22Rv1 (cell line): ENCODE measurements at regions not wholly inside any gene's neighbourhood (a gene's known extent, or its start where the extent isn't known, plus 50 kb on each side); places are given as distances from the start of the nearest gene placed in this dataset.

Source experiments
- H3K27ac ChIP-seq: fragments of 450-650 bp; 2 replicates; pipeline ENCODE4 v1.5.1; 2017
- CTCF ChIP-seq: fragments of 450-650 bp; IDR thresholded peaks from 2 replicates; pipeline ENCODE4 v1.5.1; 2017; ENCODE audit warnings: mild to moderate bottlenecking
- ZFX ChIP-seq: fragments of 450-650 bp; IDR thresholded peaks from 2 replicates; pipeline ENCODE4 v1.6.1; 2017; ENCODE audit warnings: antibody characterized with exemption, borderline replicate concordance

GRCh38 chr5:98301547-98301946 is 471.9 kb upstream of the RGMB start:
- TF ChIP-seq ZFX (no peak), CTCF (no peak)
- H3K27ac ChIP-seq = no peak overlapping the region

- H3K27ac ChIP-seq = no peak overlapping the region
Measured at GRCh38 chr5:98307811-98308210, 465.7 kb upstream of the RGMB start.

GRCh38 chr5:98308231-98308630 is 465.2 kb upstream of the RGMB start:
- TF ChIP-seq CTCF (no peak), ZFX (no peak)

More at GRCh38 chr5:98307811-98308210, 465.7 kb upstream of the RGMB start:
- no peak for TF ChIP-seq CTCF
- no peak for TF ChIP-seq ZFX

GRCh38 chr5:98308960-98309359 is 464.5 kb upstream of the RGMB start:
- TF ChIP-seq ZFX (no peak), CTCF (no peak)
- H3K27ac ChIP-seq = no peak overlapping the region

More at GRCh38 chr5:98308231-98308630, 465.2 kb upstream of the RGMB start:
- no peak overlapping the region for H3K27ac ChIP-seq

- no peak overlapping the region for H3K27ac ChIP-seq
- no peak for TF ChIP-seq ZFX
- no peak for TF ChIP-seq CTCF
Measured at GRCh38 chr5:98309785-98310598, 463.5 kb upstream of the RGMB start.

- no peak overlapping the region for H3K27ac ChIP-seq
- TF ChIP-seq CTCF (no peak), ZFX (no peak)
Measured at GRCh38 chr5:98314292-98314691, 459.2 kb upstream of the RGMB start.

GRCh38 chr5:98318386-98318785 is 455.1 kb upstream of the RGMB start:
- no peak for TF ChIP-seq ZFX
- TF ChIP-seq CTCF = no peak
- no peak overlapping the region for H3K27ac ChIP-seq
